DOHH2 (cell line): ENCODE measurements at regions not wholly inside any gene's neighbourhood (a gene's known extent, or its start where the extent isn't known, plus 50 kb on each side); places are given as distances from the start of the nearest gene placed in this dataset.

Experiments
- CTCF ChIP-seq: fragments of 200-600 bp; sonication (generic); IDR thresholded peaks from one replicate; pipeline ENCODE4 v1.5.1; 2014; ENCODE audit warnings: antibody characterized with exemption, mild to moderate bottlenecking, low read depth, low read length; ENCODE audit not compliant: poor library complexity, severe bottlenecking
- EZH2phosphoT487 ChIP-seq: fragments of 200-600 bp; sonication (generic); IDR thresholded peaks from 2 replicates; pipeline ENCODE4 v1.6.1; 2017; ENCODE audit warnings: borderline replicate concordance, mild to moderate bottlenecking, antibody characterized with exemption, low read length, moderate library complexity, mixed read lengths

DNA sequence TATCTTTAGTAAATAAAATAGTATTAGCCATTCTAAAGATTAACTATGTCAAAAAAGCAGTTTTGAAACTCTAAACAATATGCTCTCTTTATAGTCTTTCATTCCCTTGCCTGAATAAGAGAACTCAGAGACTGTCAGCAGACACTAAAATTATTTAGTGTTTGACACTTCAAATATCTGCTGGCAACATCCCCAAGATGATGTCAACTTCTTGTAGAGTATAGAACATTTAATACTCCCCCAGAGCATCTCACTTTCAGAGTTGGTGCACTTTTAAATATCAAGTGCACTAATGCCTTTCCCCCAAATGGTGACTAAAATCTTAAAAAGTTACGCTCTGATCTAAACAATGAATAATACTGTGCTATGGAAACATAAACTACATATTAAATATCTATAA lies 374.9 kb downstream of the SLC6A15 start:
- TF ChIP-seq CTCF (no peak), EZH2phosphoT487 (no peak)
